ENCODE measurements at regions not wholly inside any gene's neighbourhood (a gene's known extent, or its start where the extent isn't known, plus 50 kb on each side); places are given as distances from the start of the nearest gene placed in this dataset.

- TF ChIP-seq TEAD1 (CRISPR knock-in tag; IDR thresholded peaks at IDR 0.05) = no peak
- TF ChIP-seq HMGA2 (CRISPR knock-in tag; IDR thresholded peaks at IDR 0.05) = no peak
- TF ChIP-seq NFE2L1 (CRISPR knock-in tag; IDR thresholded peaks at IDR 0.05) = no peak
- no peak for TF ChIP-seq SOX15 (CRISPR knock-in tag; IDR thresholded peaks at IDR 0.05)
- no peak for TF ChIP-seq ZNF232 (CRISPR knock-in tag; IDR thresholded peaks at IDR 0.05)
- no peak for TF ChIP-seq ZBTB43 (CRISPR knock-in tag; IDR thresholded peaks at IDR 0.05)
- no peak for TF ChIP-seq RORB (CRISPR knock-in tag; IDR thresholded peaks at IDR 0.05)
These were observed 513.2 kb upstream of the WWC1 start (continued) for GRCh38 chr5:167778228-167778627.

GRCh38 chr5:167779644-167780043 lies 511.8 kb upstream of the WWC1 start:
- ChIA-PET CTCF (no interaction called here), POLR2A (interaction anchor here (0.7 kb wide), 1 partner anchor 11 kb away, joined by 4 read pairs; no protein-coding TSS in a partner anchor)
- H3K4me3 Mint-ChIP-seq = no peak overlapping the region
- H3K27ac Mint-ChIP-seq = no peak overlapping the region
- TF ChIP-seq E2F4 (CRISPR knock-in tag; IDR thresholded peaks at IDR 0.05; ENCODE audit: borderline replicate concordance, low read depth) (no peak), NFYB (CRISPR knock-in tag; conservative IDR thresholded peaks at IDR 0.05; ENCODE audit: low read depth) (no peak), MAX (CRISPR knock-in tag; IDR thresholded peaks at IDR 0.05) (no peak), MYBL2 (CRISPR knock-in tag; IDR thresholded peaks at IDR 0.05) (no peak), ZNF416 (CRISPR knock-in tag; IDR thresholded peaks at IDR 0.05) (no peak), ZBTB43 (CRISPR knock-in tag; IDR thresholded peaks at IDR 0.05) (no peak)
- no peaks in the 10 kb centered on the region for H3K9me3 Mint-ChIP-seq
- H3K4me1 Mint-ChIP-seq = peaks cover 4% of the 10 kb centered on the region; the same call in 1 of the 2 replicates
- no peaks in the 10 kb centered on the region for H3K27me3 Mint-ChIP-seq (ENCODE audit: low read depth)
- no peaks in the 10 kb centered on the region for H3K36me3 Mint-ChIP-seq
- DNase-seq (ENCODE audit: low spot score) = no peak
- ATAC-seq = no peak

GRCh38 chr5:167780177-167780576 lies 511.3 kb upstream of the WWC1 start:
- DNase-seq (ENCODE audit: low spot score) (no peak), ATAC-seq (no peak)
- Mint-ChIP-seq H3K36me3 (no peaks in the 10 kb centered on the region), H3K27me3 (ENCODE audit: low read depth) (no peaks in the 10 kb centered on the region), H3K4me3 (no peak overlapping the region), H3K4me1 (peaks cover 8% of the 10 kb centered on the region), H3K27ac (no peak overlapping the region), H3K9me3 (no peaks in the 10 kb centered on the region)
- CTCF ChIA-PET = no interaction called here
- POLR2A ChIA-PET = no interaction called here
- TF ChIP-seq NFYB (CRISPR knock-in tag; conservative IDR thresholded peaks at IDR 0.05; ENCODE audit: low read depth) (no peak), CREB1 (CRISPR knock-in tag; IDR thresholded peaks at IDR 0.05) (no peak), ZNF425 (CRISPR knock-in tag; conservative IDR thresholded peaks at IDR 0.05) (no peak), ZNF532 (CRISPR knock-in tag; IDR thresholded peaks at IDR 0.05; ENCODE audit: borderline replicate concordance) (no peak), ZBTB43 (CRISPR knock-in tag; IDR thresholded peaks at IDR 0.05) (no peak), NR2C2 (CRISPR knock-in tag; IDR thresholded peaks at IDR 0.05) (no peak), SMAD3 (CRISPR knock-in tag; IDR thresholded peaks at IDR 0.05; ENCODE audit: borderline replicate concordance) (no peak)
